ENCODE measurements at regions not wholly inside any gene's neighbourhood (a gene's known extent, or its start where the extent isn't known, plus 50 kb on each side); places are given as distances from the start of the nearest gene placed in this dataset.
"Not testable (repeated sequence)": the region's sequence is repeated elsewhere in the genome, so short reads cannot be mapped to it uniquely, and the experiment has no call there.

DNA sequence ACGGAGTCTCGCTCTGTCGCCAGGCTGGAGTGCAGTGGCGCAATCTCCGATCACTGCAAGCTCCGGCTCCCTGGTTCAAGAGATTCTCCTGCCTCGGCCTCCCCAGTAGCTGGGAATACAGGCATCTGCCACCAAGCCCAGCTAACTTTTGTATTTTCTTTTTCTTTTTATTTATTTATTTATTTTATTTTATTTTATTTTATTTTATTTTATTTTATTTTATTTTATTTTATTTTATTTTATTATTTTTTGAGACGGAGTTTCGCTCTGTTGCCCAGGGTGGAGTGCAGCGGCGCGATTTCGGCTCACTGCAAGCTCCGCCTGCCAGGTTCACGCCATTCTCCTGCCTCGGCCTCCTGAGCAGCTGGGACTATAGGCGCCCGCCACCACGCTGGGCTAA lies 479.3 kb upstream of the EDIL3 start:
- H4K20me1 ChIP-seq (replicated peaks in 1 of 2; ENCODE audit: control insufficient read depth in 1 of 2, insufficient read depth in 2 of 2, low read length in 2 of 2); POLR2A ChIA-PET (ENCODE audit: partially characterized antibody); DNase-seq (ENCODE audit: low read depth in 1 of 2, low spot score in 2 of 2); H3K23me2 ChIP-seq (ENCODE audit: low read depth, low read length); H3K27me3 ChIP-seq (replicated peaks in 1 of 4; ENCODE audit: control insufficient read depth in 3 of 4, extremely low read depth in 1 of 4, insufficient read depth in 3 of 4, low read length in 3 of 4); H2BK120ac ChIP-seq (replicated peaks; ENCODE audit: low read depth, low read length); H3K4ac ChIP-seq (replicated peaks; ENCODE audit: insufficient read length, low read depth, low read length); H2AFZ ChIP-seq (ENCODE audit: low read length); H2BK15ac ChIP-seq (ENCODE audit: low read length); H3K79me1 ChIP-seq (ENCODE audit: low read depth, low read length); H2BK5ac ChIP-seq (ENCODE audit: low read depth, low read length); CTCF ChIA-PET (ENCODE audit: partially characterized antibody); H4K91ac ChIP-seq (replicated peaks; ENCODE audit: insufficient read length, low read length); H2BK20ac ChIP-seq (ENCODE audit: low read length); H3K4me3 ChIP-seq (ENCODE audit: extremely low read depth in 1 of 4, insufficient read depth in 2 of 4, low read depth in 3 of 4, low read length in 4 of 4); H3K56ac ChIP-seq (replicated peaks; ENCODE audit: insufficient read length, low read depth, low read length); H3K18ac ChIP-seq (ENCODE audit: extremely low read depth, low read length); H4K8ac ChIP-seq (ENCODE audit: extremely low read depth, insufficient read depth, low read length); H3K23ac ChIP-seq (ENCODE audit: insufficient read length); H2AK5ac ChIP-seq (ENCODE audit: low read depth, low read length); H2BK12ac ChIP-seq (ENCODE audit: low read depth, low read length); H3K4me2 ChIP-seq (ENCODE audit: insufficient read depth in 1 of 2, low read depth in 2 of 2, low read length in 2 of 2); FAIRE-seq; H3K79me2 ChIP-seq (ENCODE audit: control insufficient read depth in 1 of 2, insufficient read depth in 2 of 2, low read length in 2 of 2); H3K9ac ChIP-seq (replicated peaks in 1 of 4; ENCODE audit: extremely low read depth in 1 of 4, low read depth in 3 of 4, low read length in 3 of 4); H4K5ac ChIP-seq (ENCODE audit: insufficient read length, low read depth, low read length); H3K4me1 ChIP-seq (replicated peaks in 1 of 4; ENCODE audit: control insufficient read depth in 3 of 4, insufficient read depth in 4 of 4, low read length in 3 of 4); H3K27ac ChIP-seq (ENCODE audit: low read depth, low read length); H3K9me3 ChIP-seq (ENCODE audit: insufficient read depth in 2 of 2, low read depth in 1 of 2, low read length in 1 of 2); H3K14ac ChIP-seq (ENCODE audit: insufficient read length); H3K36me3 ChIP-seq (ENCODE audit: control insufficient read depth in 2 of 4, insufficient read depth in 4 of 4, low read length in 3 of 4): not testable (repeated sequence)
- WGBS, 2 experiments (ENCODE audit: extremely low coverage in 1 of 2, insufficient coverage in 1 of 2, insufficient read length in 1 of 2, insufficient replicate concordance in 2 of 2, low coverage in 1 of 2, low lambda C conversion rate in 2 of 2, missing lambda C conversion rate in 1 of 2), result 90% methylated on average over 19 of the region's 19 CpGs; no CpG with 5 or more reads in 1 of the 2 experiments

Data from H1 (cell line).